GM19467 (cell line): ENCODE measurements at regions not wholly inside any gene's neighbourhood (a gene's known extent, or its start where the extent isn't known, plus 50 kb on each side); places are given as distances from the start of the nearest gene placed in this dataset.

Experiments used
- ATAC-seq: cut with Tn5 transposase; IDR thresholded peaks from one replicate; pipeline ENCODE4 v1.9.1; 2021; ENCODE audit warnings: mild to moderate bottlenecking, moderate library complexity; ENCODE audit not compliant: unreplicated experiment

- no peak for ATAC-seq
These were observed 87.9 kb upstream of the SPRY1 start for GRCh38 chr4:123308667-123309066.

GRCh38 chr4:123312116-123312515 is 84.5 kb upstream of the SPRY1 start:
- ATAC-seq = no peak

- ATAC-seq = no peak
These were observed 83.5 kb upstream of the SPRY1 start for GRCh38 chr4:123312951-123313592.

- no peak for ATAC-seq
These were observed 81.0 kb upstream of the SPRY1 start for GRCh38 chr4:123315617-123316016.

GRCh38 chr4:123317211-123317610 is 79.4 kb upstream of the SPRY1 start:
- no peak for ATAC-seq

DNA sequence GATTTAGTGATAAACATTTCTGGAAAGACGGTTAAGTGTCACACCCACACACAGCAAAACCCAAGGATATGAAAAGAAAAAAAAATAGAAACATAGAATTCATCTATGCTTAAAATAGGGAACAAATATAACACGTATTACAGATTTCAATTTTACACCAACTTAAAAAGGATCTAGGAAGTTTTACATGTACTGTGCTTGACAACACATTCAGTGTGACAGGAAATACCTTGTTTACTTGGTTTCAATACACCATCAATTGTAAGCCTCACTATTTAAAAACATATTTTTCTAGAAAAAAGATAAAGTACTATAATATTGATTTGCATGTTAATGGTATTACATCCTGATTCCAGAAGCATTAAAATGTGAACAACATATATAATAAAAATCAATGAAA is 77.0 kb upstream of the SPRY1 start:
- no peak for ATAC-seq

- no peak for ATAC-seq
These were observed 72.6 kb upstream of the SPRY1 start for GRCh38 chr4:123323998-123324397.

GRCh38 chr4:123325241-123325681 is 71.3 kb upstream of the SPRY1 start:
- ATAC-seq = peak; percentile 99

DNA sequence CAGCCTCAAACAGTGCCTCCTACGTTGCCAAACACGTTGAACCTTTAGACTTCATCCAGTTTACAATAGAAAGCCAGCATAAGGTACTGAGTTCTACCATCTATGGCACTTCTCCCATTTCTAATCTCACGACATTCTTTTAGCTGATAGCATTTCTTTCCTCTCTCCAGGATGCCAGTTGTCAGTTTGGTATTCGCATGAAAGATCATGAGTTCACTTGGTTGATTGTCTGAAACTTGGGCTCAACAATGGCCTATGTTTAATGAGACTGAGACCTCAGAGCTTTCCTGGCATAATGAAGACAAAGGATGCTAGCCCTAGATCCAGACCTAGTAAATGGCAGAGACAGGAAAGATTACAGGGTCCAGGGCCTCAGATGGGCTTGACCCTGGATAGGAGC is 69.2 kb upstream of the SPRY1 start:
- ATAC-seq = no peak

DNA sequence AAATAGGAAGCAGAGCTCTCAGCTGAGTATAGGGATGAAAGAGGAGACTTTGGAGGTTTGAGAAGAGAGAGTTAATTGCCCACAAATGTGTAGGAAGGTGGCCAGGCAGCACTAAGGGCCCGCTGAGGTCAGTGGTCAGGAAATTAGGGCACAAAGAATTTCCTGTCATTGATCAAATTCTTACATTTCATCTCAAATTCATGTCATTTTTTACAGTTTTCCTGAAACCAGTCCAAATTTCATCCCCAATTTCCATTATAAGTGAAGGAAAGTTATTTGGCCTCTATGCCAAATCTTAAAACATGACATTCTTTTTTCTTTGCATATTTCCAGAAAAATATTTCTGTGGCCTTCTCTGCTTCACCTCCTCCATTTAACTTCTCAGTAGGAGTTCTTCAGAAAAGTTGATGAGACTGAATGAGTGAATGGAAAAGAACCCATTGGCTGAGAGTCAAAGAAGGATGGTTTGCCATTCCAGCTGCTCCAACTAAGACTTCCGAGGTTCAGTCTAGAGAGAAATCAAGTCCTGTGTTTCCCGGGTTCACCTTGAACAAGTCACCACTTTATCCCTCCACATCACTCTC is 68.7 kb upstream of the SPRY1 start:
- ATAC-seq = no peak

- ATAC-seq = no peak
These were observed 57.9 kb upstream of the SPRY1 start for GRCh38 chr4:123338715-123339114.

GRCh38 chr4:123339507-123340380 is 56.9 kb upstream of the SPRY1 start:
- ATAC-seq = no peak

DNA sequence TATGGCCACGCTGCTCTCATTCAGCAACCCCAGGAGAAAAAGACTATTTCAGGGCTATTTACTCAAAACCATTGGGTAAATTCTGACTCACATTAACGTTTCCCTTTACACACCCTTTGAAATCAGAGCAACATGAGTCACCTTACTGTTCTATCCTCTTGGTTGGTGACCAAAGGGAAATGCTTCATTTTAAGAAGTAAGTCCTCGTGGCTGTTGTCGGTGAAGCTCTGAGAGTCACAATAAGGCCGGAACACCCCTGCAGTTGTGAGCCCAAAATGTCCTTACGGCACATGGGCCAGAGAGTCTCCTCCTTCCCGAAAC is 56.3 kb upstream of the SPRY1 start:
- no peak for ATAC-seq

DNA sequence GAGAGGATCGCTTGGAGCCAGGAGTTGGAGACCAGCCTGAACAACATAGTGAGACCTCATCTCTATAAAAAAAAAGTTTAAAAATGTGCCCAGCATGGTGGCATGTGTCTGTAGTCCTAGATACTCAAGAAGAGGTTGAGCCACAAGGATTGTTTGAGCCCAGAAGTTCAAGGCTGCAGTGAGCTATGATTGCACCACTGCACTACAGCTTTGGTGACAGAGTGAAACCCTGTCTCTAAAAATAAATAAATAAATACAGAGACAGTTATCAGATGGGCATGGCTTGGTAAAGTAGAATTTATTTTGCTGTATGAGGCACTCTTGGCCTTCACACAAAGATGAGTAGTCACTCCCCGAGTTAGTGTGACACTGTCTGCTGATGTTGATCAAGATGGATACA is 54.1 kb upstream of the SPRY1 start:
- ATAC-seq = no peak

GRCh38 chr4:123343400-123344041 is 53.1 kb upstream of the SPRY1 start:
- ATAC-seq = no peak

- no peak for ATAC-seq
These were observed 51.3 kb upstream of the SPRY1 start for GRCh38 chr4:123345137-123345934.

DNA sequence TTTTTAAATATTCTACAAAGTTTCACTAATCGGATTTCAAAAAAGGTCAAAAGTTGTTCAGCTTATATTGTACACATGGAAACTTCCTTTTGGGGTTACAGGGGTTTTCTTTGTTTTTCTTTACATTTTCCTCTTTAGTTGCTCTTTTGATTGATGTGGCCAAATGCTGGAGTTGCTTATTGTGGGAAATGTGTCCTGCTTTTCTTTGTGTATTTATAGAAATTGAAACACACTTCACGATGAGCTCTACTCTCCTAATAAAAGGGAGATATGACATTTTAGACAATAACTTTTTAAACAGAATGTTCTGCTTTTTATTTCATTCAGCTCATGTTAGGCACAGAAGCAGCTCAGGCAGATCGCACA is 50.7 kb upstream of the SPRY1 start:
- no peak for ATAC-seq

GRCh38 chr4:123346330-123346940 is 50.2 kb upstream of the SPRY1 start:
- no peak for ATAC-seq
